DMS114 treated with DMSO at 0.1 percent for 48 hours (cell line): ENCODE measurements at regions not wholly inside any gene's neighbourhood (a gene's known extent, or its start where the extent isn't known, plus 50 kb on each side); places are given as distances from the start of the nearest gene placed in this dataset.

Experiments
- DNase-seq: peaks from one replicate; lab custom pipeline; 2025; ENCODE audit not compliant: unreplicated experiment; lab: John Stamatoyannopoulos, UW

- DNase-seq = no peak
Observed at GRCh38 chr5:121182788-121183490, 668.7 kb upstream of the FTMT start.

- no peak for DNase-seq
Observed at GRCh38 chr5:121188849-121189248, 662.8 kb upstream of the FTMT start.

- DNase-seq = no peak
Observed at GRCh38 chr5:121189342-121190305, 662.1 kb upstream of the FTMT start.

- DNase-seq = no peak
Observed at GRCh38 chr5:121199216-121199999, 652.3 kb upstream of the FTMT start.

- no peak for DNase-seq
Observed at GRCh38 chr5:121218086-121218485, 633.6 kb upstream of the FTMT start.

- DNase-seq = no peak
Observed at GRCh38 chr5:121221483-121221882, 630.2 kb upstream of the FTMT start.

- no peak for DNase-seq
Observed at GRCh38 chr5:121226765-121227164, 624.9 kb upstream of the FTMT start.

- DNase-seq = no peak
Observed at GRCh38 chr5:121239951-121240350, 611.7 kb upstream of the FTMT start.

GRCh38 chr5:121246971-121247370 lies 604.7 kb upstream of the FTMT start:
- DNase-seq = no peak

- DNase-seq = no peak
Observed at GRCh38 chr5:121251954-121252353, 599.7 kb upstream of the FTMT start.

- no peak for DNase-seq
Observed at GRCh38 chr5:121257621-121258020, 594.1 kb upstream of the FTMT start.

GRCh38 chr5:121263456-121263855 lies 588.2 kb upstream of the FTMT start:
- DNase-seq = no peak

GRCh38 chr5:121264605-121265004 lies 587.1 kb upstream of the FTMT start:
- DNase-seq = no peak

GRCh38 chr5:121271546-121271945 lies 580.1 kb upstream of the FTMT start:
- no peak for DNase-seq

GRCh38 chr5:121273833-121274433 lies 577.7 kb upstream of the FTMT start:
- DNase-seq = no peak

GRCh38 chr5:121279801-121280200 lies 571.9 kb upstream of the FTMT start:
- no peak for DNase-seq

- DNase-seq = no peak
Observed at GRCh38 chr5:121285801-121286521, 565.7 kb upstream of the FTMT start.

- no peak for DNase-seq
Observed at GRCh38 chr5:121288781-121289180, 562.9 kb upstream of the FTMT start.

GRCh38 chr5:121292664-121293063 lies 559.0 kb upstream of the FTMT start:
- no peak for DNase-seq

GRCh38 chr5:121296356-121296755 lies 555.3 kb upstream of the FTMT start:
- no peak for DNase-seq
